HEK293 (cell line): ENCODE measurements at regions not wholly inside any gene's neighbourhood (a gene's known extent, or its start where the extent isn't known, plus 50 kb on each side); places are given as distances from the start of the nearest gene placed in this dataset.
A peak's percentile ranks its signal among the peaks of the same experiment; 100 is the strongest.

Experiments used
- CTCF ChIA-PET: fragments of 350-600 bp; formaldehyde crosslinking; extraction: SDS; loops from one replicate; lab custom pipeline; 2021; ENCODE audit warnings: antibody characterized with exemption; lab: Yijun Ruan, JAX
- POLR2A ChIA-PET: fragments of 300-600 bp; formaldehyde crosslinking; extraction: SDS; loops from one replicate; lab custom pipeline; 2020; ENCODE audit warnings: antibody characterized with exemption, inconsistent platforms; lab: Yijun Ruan, JAX
- H3K27ac ChIP-seq: fragments of 200-500 bp; sonication (Bioruptor generic); 2 replicates; pipeline ENCODE4 v1.5.1; 2014; ENCODE audit warnings: low read depth, low read length, control low read depth, inconsistent platforms; ENCODE audit errors: extremely low read depth
- H3K36me3 ChIP-seq, 2 experiments: fragments of 200-500 bp in 1 of 2; sonication (Bioruptor generic) in 1 of 2; 1 replicate in 1 of 2; 2 replicates in 1 of 2; pipeline ENCODE4 v1.5.1; 2014 to 2017; ENCODE audit warnings: inconsistent platforms in 2 of 2, low read length in 2 of 2; ENCODE audit not compliant: control insufficient read depth in 2 of 2, insufficient read depth in 1 of 2
- H3K4me1 ChIP-seq: fragments of 200-500 bp; sonication (Bioruptor generic); 2 replicates; pipeline ENCODE4 v1.5.1; 2014; ENCODE audit warnings: mild to moderate bottlenecking, low read length, inconsistent platforms; ENCODE audit not compliant: control insufficient read depth, insufficient read depth
- H3K4me3 ChIP-seq: 2 replicates; pipeline ENCODE4 v1.5.1; 2011; ENCODE audit warnings: low read depth, mild to moderate bottlenecking, control low read depth, low read length, moderate library complexity
- H3K9me3 ChIP-seq: fragments of 200-500 bp; sonication (Bioruptor generic); 2 replicates; pipeline ENCODE4 v1.5.1; 2014; ENCODE audit warnings: low read depth, low read length, inconsistent platforms; ENCODE audit not compliant: control insufficient read depth, insufficient read depth
- INSM2 ChIP-seq: fragments of 450-650 bp; formaldehyde crosslinking; IDR thresholded peaks from 2 replicates; pipeline ENCODE4 v1.5.1; 2016; ENCODE audit warnings: missing biosample characterization, missing genetic modification characterization
- OSR2 ChIP-seq: fragments of 450-650 bp; formaldehyde crosslinking; IDR thresholded peaks from 2 replicates; pipeline ENCODE4 v1.5.1; 2016; ENCODE audit warnings: missing biosample characterization, missing genetic modification characterization
- PRDM6 ChIP-seq: fragments of 450-650 bp; formaldehyde crosslinking; IDR thresholded peaks from 2 replicates; pipeline ENCODE4 v1.5.1; 2017; ENCODE audit warnings: missing biosample characterization, missing genetic modification characterization
- TRIM28 ChIP-seq: IDR thresholded peaks from 2 replicates; pipeline ENCODE4 v1.6.1; 2011; ENCODE audit warnings: low read length, control low read depth, borderline replicate concordance
- ZBTB20 ChIP-seq: fragments of 450-650 bp; formaldehyde crosslinking; IDR thresholded peaks from 2 replicates; pipeline ENCODE4 v1.5.1; 2016; ENCODE audit warnings: missing biosample characterization, missing genetic modification characterization
- ZBTB7A ChIP-seq: fragments of 450-650 bp; formaldehyde crosslinking; IDR thresholded peaks from 2 replicates; pipeline ENCODE4 v1.5.1; 2016; ENCODE audit warnings: low read depth, missing biosample characterization, missing genetic modification characterization
- ZBTB8A ChIP-seq: fragments of 450-650 bp; formaldehyde crosslinking; IDR thresholded peaks from 2 replicates; pipeline ENCODE4 v1.5.1; 2016; ENCODE audit warnings: missing biosample characterization, missing genetic modification characterization
- ZFP37 ChIP-seq: fragments of 450-650 bp; formaldehyde crosslinking; IDR thresholded peaks from 2 replicates; pipeline ENCODE4 v1.5.1; 2016; ENCODE audit warnings: missing biosample characterization, missing genetic modification characterization
- ZIC2 ChIP-seq: fragments of 450-650 bp; formaldehyde crosslinking; IDR thresholded peaks from 2 replicates; pipeline ENCODE4 v1.5.1; 2016; ENCODE audit warnings: missing biosample characterization, missing genetic modification characterization
- ZNF19 ChIP-seq: fragments of 450-650 bp; formaldehyde crosslinking; IDR thresholded peaks from 2 replicates; pipeline ENCODE4; 2016; ENCODE audit warnings: missing biosample characterization, missing genetic modification characterization, low read depth
- ZNF335 ChIP-seq: fragments of 450-650 bp; formaldehyde crosslinking; conservative IDR thresholded peaks from 2 replicates; pipeline ENCODE4 v1.5.1; 2016; ENCODE audit warnings: missing biosample characterization, missing genetic modification characterization
- ZNF366 ChIP-seq: fragments of 450-650 bp; formaldehyde crosslinking; conservative IDR thresholded peaks from 2 replicates; pipeline ENCODE4 v1.5.1; 2016; ENCODE audit warnings: missing biosample characterization, missing genetic modification characterization
- ZNF394 ChIP-seq: fragments of 450-650 bp; formaldehyde crosslinking; IDR thresholded peaks from 2 replicates; pipeline ENCODE4 v1.5.1; 2016; ENCODE audit warnings: missing biosample characterization, missing genetic modification characterization, mild to moderate bottlenecking, moderate library complexity, borderline replicate concordance
- ZNF416 ChIP-seq: fragments of 450-650 bp; formaldehyde crosslinking; IDR thresholded peaks from 2 replicates; pipeline ENCODE4 v1.5.1; 2016; ENCODE audit warnings: missing biosample characterization, missing genetic modification characterization
- ZNF513 ChIP-seq: fragments of 450-650 bp; IDR thresholded peaks from 2 replicates; pipeline ENCODE4 v1.5.1; 2018; ENCODE audit warnings: missing biosample characterization, missing genetic modification characterization
- ZNF544 ChIP-seq: fragments of 450-650 bp; formaldehyde crosslinking; IDR thresholded peaks from 2 replicates; pipeline ENCODE4 v1.5.0; 2017; ENCODE audit warnings: missing biosample characterization, missing genetic modification characterization
- ZNF654 ChIP-seq: fragments of 450-650 bp; formaldehyde crosslinking; IDR thresholded peaks from 2 replicates; pipeline ENCODE4 v1.5.1; 2016; ENCODE audit warnings: low read depth, missing biosample characterization, missing genetic modification characterization
- ZNF704 ChIP-seq: fragments of 450-650 bp; formaldehyde crosslinking; IDR thresholded peaks from 2 replicates; pipeline ENCODE4 v1.5.1; 2016; ENCODE audit warnings: missing biosample characterization, missing genetic modification characterization
- ZNF747 ChIP-seq: fragments of 450-650 bp; formaldehyde crosslinking; IDR thresholded peaks from 2 replicates; pipeline ENCODE4 v1.5.1; 2016; ENCODE audit warnings: missing biosample characterization, missing genetic modification characterization
- ZNF785 ChIP-seq: fragments of 450-650 bp; formaldehyde crosslinking; IDR thresholded peaks from 2 replicates; pipeline ENCODE4 v1.5.1; 2016; ENCODE audit warnings: missing biosample characterization, missing genetic modification characterization
- ZNF791 ChIP-seq: fragments of 450-650 bp; formaldehyde crosslinking; IDR thresholded peaks from 2 replicates; pipeline ENCODE4 v1.5.1; 2016; ENCODE audit warnings: missing biosample characterization, missing genetic modification characterization
- ZNF830 ChIP-seq: fragments of 450-650 bp; IDR thresholded peaks from 2 replicates; pipeline ENCODE4 v1.5.0; 2018; ENCODE audit warnings: missing biosample characterization, missing genetic modification characterization, low read depth, mild to moderate bottlenecking, moderate library complexity
- ZSCAN16 ChIP-seq: fragments of 450-650 bp; formaldehyde crosslinking; IDR thresholded peaks from 2 replicates; pipeline ENCODE4 v1.5.1; 2016; ENCODE audit warnings: missing biosample characterization, missing genetic modification characterization
- ZSCAN4 ChIP-seq: fragments of 450-650 bp; formaldehyde crosslinking; IDR thresholded peaks from 2 replicates; pipeline ENCODE4 v1.5.1; 2017; ENCODE audit warnings: missing biosample characterization, missing genetic modification characterization

GRCh38 chr11:15893080-15893492, 463.3 kb downstream of the SOX6 start:
- no peak overlapping the region for H3K27ac ChIP-seq
- TF ChIP-seq ZNF416 (tag by site-specific recombination) (no peak), ZBTB7A (no peak), ZIC2 (peak; percentile 75), ZFP37 (tag by site-specific recombination) (no peak), ZNF513 (no peak), ZBTB8A (tag by site-specific recombination) (no peak), ZNF394 (tag by site-specific recombination) (no peak), INSM2 (tag by site-specific recombination) (no peak), ZNF747 (tag by site-specific recombination) (no peak), ZBTB20 (tag by site-specific recombination) (no peak), ZNF785 (tag by site-specific recombination) (no peak), ZSCAN4 (tag by site-specific recombination) (no peak), ZSCAN16 (no peak), ZNF544 (tag by site-specific recombination) (no peak), TRIM28 (peak; percentile 83), OSR2 (tag by site-specific recombination) (0 out of 2 replicates have a peak, but pooled peaks have one; percentile 22), PRDM6 (peak; percentile 54; the same call in 1 of the 2 replicates), ZNF19 (tag by site-specific recombination) (no peak), ZNF830 (no peak), ZNF366 (no peak), ZNF791 (tag by site-specific recombination) (no peak), ZNF335 (0 out of 2 replicates have a peak, but pooled peaks have one; percentile 17), ZNF704 (tag by site-specific recombination) (no peak), ZNF654 (tag by site-specific recombination) (no peak)
- TF ChIP-seq, all 188 proteins: peak for 5
- Histone ChIP-seq H3K9me3 (no peaks in the 10 kb centered on the region), H3K4me3 (no peak overlapping the region), H3K36me3 (no peaks in the 10 kb centered on the region), H3K4me1 (no peaks in the 10 kb centered on the region)
- ChIA-PET POLR2A (no interaction called here), CTCF (interaction anchor here (0.6 kb wide), 1 partner anchor 304 kb away, joined by 3 read pairs; no protein-coding TSS in a partner anchor)
